ENCODE measurements at regions not wholly inside any gene's neighbourhood (a gene's known extent, or its start where the extent isn't known, plus 50 kb on each side); places are given as distances from the start of the nearest gene placed in this dataset.

DNA sequence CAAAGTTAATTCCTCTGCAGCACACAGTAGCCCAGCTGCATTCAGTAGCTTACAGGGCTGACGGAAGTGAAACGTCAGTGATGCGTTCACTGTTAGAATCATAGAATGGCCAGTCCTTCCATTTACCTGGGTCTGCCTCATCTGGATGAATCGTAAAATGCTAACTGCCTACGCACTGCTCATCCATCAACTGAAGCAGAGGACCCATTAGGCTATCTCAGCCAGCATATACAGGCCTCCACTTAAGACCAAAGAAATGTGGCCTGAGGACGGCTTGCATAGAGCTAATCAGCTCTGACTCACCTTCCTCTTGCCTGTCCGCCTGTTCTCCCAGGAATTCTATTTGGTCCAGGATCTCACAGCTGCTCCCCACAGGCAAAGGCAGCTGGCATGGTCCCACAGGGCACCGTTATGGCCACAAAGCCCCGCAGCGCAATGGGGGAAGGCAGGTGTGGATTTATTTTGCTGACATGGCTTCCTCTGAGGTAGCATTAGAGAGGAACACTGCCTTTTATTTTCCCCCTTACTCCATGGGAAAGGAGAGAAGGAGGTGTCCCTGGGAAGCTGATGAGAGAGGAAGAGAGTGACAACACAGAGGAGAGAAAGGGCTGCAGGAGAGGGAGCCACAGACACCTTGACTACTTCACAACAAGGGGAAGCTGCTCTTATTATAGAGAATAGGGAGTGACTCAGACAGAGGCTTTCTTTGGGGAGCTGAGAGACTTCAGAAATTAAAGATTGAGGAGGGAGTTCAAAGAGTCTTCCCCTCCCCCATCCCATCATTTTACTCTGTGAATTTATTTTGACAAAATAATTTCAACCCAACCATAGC is 177.6 kb downstream of the HHIPL2 start:
- Histone ChIP-seq H3K79me2 (ENCODE audit: insufficient read depth, low read length) (no peaks in the 10 kb centered on the region), H3K9me3 (ENCODE audit: insufficient read depth, low read depth, low read length) (no peaks in the 10 kb centered on the region), H3K27me3 (ENCODE audit: insufficient read depth, low read length) (no peaks in the 10 kb centered on the region), H4K20me1 (ENCODE audit: insufficient read depth, low read length) (no peaks in the 10 kb centered on the region), H2AFZ (ENCODE audit: low read depth, low read length) (peak overlapping the region; percentile 12), H3K27ac (ENCODE audit: low read depth, low read length) (peak overlapping the region; percentile 99), H3K4me1 (ENCODE audit: insufficient read depth, low read length) (peaks cover 31% of the 10 kb centered on the region), H3K9ac (ENCODE audit: low read length) (peak overlapping the region; percentile 81), H3K4me3 (ENCODE audit: insufficient read depth, low read depth, low read length) (peak overlapping the region; percentile 21), H3K36me3 (ENCODE audit: insufficient read depth, low read length) (no peaks in the 10 kb centered on the region), H3K4me2 (ENCODE audit: low read length) (peak overlapping the region; percentile 79)
- Mint-ChIP-seq H3K9me3 (ENCODE audit: unreplicated experiment) (no peaks in the 10 kb centered on the region), H3K27ac (ENCODE audit: unreplicated experiment) (peak overlapping the region; percentile 99), H3K4me3 (ENCODE audit: unreplicated experiment) (peak overlapping the region; percentile 42), H3K4me1 (ENCODE audit: low read depth, unreplicated experiment) (peaks cover 46% of the 10 kb centered on the region), H3K27me3 (ENCODE audit: low read depth, unreplicated experiment) (no peaks in the 10 kb centered on the region), H3K36me3 (ENCODE audit: low read depth, unreplicated experiment) (no peaks in the 10 kb centered on the region)
- no peak for TF ChIP-seq EZH2 (IDR thresholded peaks at IDR 0.05; ENCODE audit: insufficient read depth, low read length)
- TF ChIP-seq, protein P1, sequence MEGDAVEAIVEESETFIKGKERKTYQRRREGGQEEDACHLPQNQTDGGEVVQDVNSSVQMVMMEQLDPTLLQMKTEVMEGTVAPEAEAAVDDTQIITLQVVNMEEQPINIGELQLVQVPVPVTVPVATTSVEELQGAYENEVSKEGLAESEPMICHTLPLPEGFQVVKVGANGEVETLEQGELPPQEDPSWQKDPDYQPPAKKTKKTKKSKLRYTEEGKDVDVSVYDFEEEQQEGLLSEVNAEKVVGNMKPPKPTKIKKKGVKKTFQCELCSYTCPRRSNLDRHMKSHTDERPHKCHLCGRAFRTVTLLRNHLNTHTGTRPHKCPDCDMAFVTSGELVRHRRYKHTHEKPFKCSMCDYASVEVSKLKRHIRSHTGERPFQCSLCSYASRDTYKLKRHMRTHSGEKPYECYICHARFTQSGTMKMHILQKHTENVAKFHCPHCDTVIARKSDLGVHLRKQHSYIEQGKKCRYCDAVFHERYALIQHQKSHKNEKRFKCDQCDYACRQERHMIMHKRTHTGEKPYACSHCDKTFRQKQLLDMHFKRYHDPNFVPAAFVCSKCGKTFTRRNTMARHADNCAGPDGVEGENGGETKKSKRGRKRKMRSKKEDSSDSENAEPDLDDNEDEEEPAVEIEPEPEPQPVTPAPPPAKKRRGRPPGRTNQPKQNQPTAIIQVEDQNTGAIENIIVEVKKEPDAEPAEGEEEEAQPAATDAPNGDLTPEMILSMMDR (IDR thresholded peaks at IDR 0.05; ENCODE audit: insufficient read depth, low read depth, low read length) = no peak
- FAIRE-seq (peak; percentile 90), DNase-seq (ENCODE audit: low read depth) (peak; percentile 98)

DNA sequence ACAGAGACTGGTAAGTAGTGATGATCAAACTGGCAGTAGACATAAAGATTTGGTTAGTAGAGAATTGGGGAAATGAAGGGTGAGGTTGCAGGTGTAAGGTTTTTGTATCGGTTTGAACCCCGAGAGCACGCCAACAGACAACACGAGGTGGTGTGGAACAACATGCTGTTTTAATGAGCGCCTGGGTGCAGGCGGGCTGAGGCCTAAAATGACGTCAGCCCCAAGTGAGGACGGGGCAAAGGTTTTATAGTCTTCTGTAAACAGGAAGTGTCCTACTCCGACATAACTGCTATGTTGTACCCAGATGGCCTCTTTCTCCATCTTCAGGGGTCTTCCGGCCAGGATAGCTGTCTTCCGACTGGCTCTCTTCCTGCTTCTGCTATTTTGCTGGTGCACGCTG is 178.8 kb downstream of the HHIPL2 start:
- no peaks in the 10 kb centered on the region for H3K27me3 Mint-ChIP-seq (ENCODE audit: low read depth, unreplicated experiment)
- Histone ChIP-seq H3K4me2 (ENCODE audit: low read length) (no peak overlapping the region), H3K36me3 (ENCODE audit: insufficient read depth, low read length) (no peaks in the 10 kb centered on the region), H3K9me3 (ENCODE audit: insufficient read depth, low read depth, low read length) (no peaks in the 10 kb centered on the region), H3K27ac (ENCODE audit: low read depth, low read length) (peak overlapping the region; percentile 99), H3K79me2 (ENCODE audit: insufficient read depth, low read length) (no peaks in the 10 kb centered on the region), H3K4me3 (ENCODE audit: insufficient read depth, low read depth, low read length) (no peak overlapping the region), H3K4me1 (ENCODE audit: insufficient read depth, low read length) (peaks cover 27% of the 10 kb centered on the region), H4K20me1 (ENCODE audit: insufficient read depth, low read length) (no peaks in the 10 kb centered on the region), H3K9ac (ENCODE audit: low read length) (no peak overlapping the region), H2AFZ (ENCODE audit: low read depth, low read length) (no peak overlapping the region), H3K27me3 (ENCODE audit: insufficient read depth, low read length) (no peaks in the 10 kb centered on the region)
- no peaks in the 10 kb centered on the region for H3K9me3 Mint-ChIP-seq (ENCODE audit: unreplicated experiment)
- no peak overlapping the region for H3K4me3 Mint-ChIP-seq (ENCODE audit: unreplicated experiment)
- H3K27ac Mint-ChIP-seq (ENCODE audit: unreplicated experiment) = no peak overlapping the region
- H3K36me3 Mint-ChIP-seq (ENCODE audit: low read depth, unreplicated experiment) = no peaks in the 10 kb centered on the region
- H3K4me1 Mint-ChIP-seq (ENCODE audit: low read depth, unreplicated experiment) = peaks cover 41% of the 10 kb centered on the region
- FAIRE-seq (no peak), DNase-seq (ENCODE audit: low read depth) (no peak)
- no peak for TF ChIP-seq EZH2 (IDR thresholded peaks at IDR 0.05; ENCODE audit: insufficient read depth, low read length)
- TF ChIP-seq, protein P1 (IDR thresholded peaks at IDR 0.05; ENCODE audit: insufficient read depth, low read depth, low read length) = no peak

DNA sequence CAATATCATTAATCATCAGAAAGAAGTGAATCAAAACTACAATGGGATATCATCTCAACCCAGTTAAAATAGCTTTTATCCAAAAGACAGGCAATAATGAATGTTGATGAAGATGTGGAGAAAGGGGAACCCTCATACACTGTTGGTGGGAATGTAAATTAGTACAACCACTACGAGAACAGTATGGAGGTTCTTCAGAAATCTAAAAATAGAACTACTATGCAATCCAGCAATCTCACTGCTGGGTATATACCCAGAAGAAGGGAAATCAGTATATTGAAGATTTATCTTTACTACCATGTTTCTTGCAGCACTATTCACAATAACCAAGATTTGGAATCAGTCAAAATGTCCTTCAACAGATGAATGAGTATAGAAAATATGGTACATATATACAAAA is 189.8 kb downstream of the HHIPL2 start:
- no peak overlapping the region for H3K4me3 Mint-ChIP-seq (ENCODE audit: unreplicated experiment)
- Histone ChIP-seq H3K36me3 (ENCODE audit: insufficient read depth, low read length) (no peaks in the 10 kb centered on the region), H2AFZ (ENCODE audit: low read depth, low read length) (no peak overlapping the region)

More for the DNA sequence above, 189.8 kb downstream of the HHIPL2 start:
- H3K36me3 Mint-ChIP-seq (ENCODE audit: low read depth, unreplicated experiment) = peaks cover 2% of the 10 kb centered on the region
- no peaks in the 10 kb centered on the region for H3K27me3 ChIP-seq (ENCODE audit: insufficient read depth, low read length)
- no peak overlapping the region for H3K9ac ChIP-seq (ENCODE audit: low read length)
- FAIRE-seq (no peak), DNase-seq (ENCODE audit: low read depth) (no peak)
- H3K4me3 ChIP-seq (ENCODE audit: insufficient read depth, low read depth, low read length) = no peak overlapping the region
- peaks cover 8% of the 10 kb centered on the region for H3K9me3 Mint-ChIP-seq (ENCODE audit: unreplicated experiment)
- H3K27ac ChIP-seq (ENCODE audit: low read depth, low read length) = no peak overlapping the region
- no peaks in the 10 kb centered on the region for H3K9me3 ChIP-seq (ENCODE audit: insufficient read depth, low read depth, low read length)
- no peaks in the 10 kb centered on the region for H4K20me1 ChIP-seq (ENCODE audit: insufficient read depth, low read length)
- H3K27me3 Mint-ChIP-seq (ENCODE audit: low read depth, unreplicated experiment) = no peaks in the 10 kb centered on the region
- no peak overlapping the region for H3K27ac Mint-ChIP-seq (ENCODE audit: unreplicated experiment)
- H3K79me2 ChIP-seq (ENCODE audit: insufficient read depth, low read length) = no peaks in the 10 kb centered on the region
- TF ChIP-seq, protein P1 (IDR thresholded peaks at IDR 0.05; ENCODE audit: insufficient read depth, low read depth, low read length) = no peak
- TF ChIP-seq EZH2 (IDR thresholded peaks at IDR 0.05; ENCODE audit: insufficient read depth, low read length) = no peak
- no peak overlapping the region for H3K4me2 ChIP-seq (ENCODE audit: low read length)
- no peaks in the 10 kb centered on the region for H3K4me1 Mint-ChIP-seq (ENCODE audit: low read depth, unreplicated experiment)
- no peaks in the 10 kb centered on the region for H3K4me1 ChIP-seq (ENCODE audit: insufficient read depth, low read length)
